RKO (cell line): ENCODE measurements at regions not wholly inside any gene's neighbourhood (a gene's known extent, or its start where the extent isn't known, plus 50 kb on each side); places are given as distances from the start of the nearest gene placed in this dataset.
"Not testable (repeated sequence)": the region's sequence is repeated elsewhere in the genome, so short reads cannot be mapped to it uniquely, and the experiment has no call there.

Experiments
- DNase-seq: peaks from one replicate; pipeline ENCODE4 v3.0.0-alpha.2; 2016; ENCODE audit warnings: low spot score

DNA sequence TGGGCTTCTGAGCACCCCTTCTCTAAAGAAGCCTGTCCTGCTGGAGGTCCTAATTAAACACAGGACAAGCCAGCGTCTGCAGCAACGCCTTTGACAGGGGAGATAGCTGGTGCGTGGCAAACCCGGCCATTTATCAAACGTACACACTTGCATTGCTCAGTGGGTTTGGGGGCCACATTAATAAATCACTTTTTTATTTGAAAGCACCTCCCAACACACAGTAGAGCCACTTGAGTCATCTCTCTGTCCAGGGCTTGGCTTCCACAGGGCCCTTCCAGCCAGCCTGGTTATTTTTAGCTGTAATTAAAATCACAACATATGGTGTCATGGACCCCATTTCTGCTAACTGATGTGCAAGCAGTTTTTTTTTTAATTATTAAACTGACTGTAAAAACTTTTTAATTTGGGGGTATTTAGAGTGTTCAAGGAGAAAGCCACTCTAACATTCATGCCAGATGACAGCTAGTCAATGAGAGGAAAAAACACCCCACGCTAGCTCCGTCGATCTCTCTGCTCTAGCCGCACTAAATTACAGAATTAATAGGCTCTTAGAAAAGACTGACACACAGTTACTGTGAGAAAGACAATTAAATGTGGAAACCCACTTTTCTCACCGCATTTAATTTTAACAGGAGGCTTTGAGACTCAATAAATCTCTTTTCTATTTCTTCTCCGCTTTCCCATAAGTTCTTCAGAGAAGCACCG lies 201.0 kb upstream of the WSCD1 start:
- DNase-seq = no peak

DNA sequence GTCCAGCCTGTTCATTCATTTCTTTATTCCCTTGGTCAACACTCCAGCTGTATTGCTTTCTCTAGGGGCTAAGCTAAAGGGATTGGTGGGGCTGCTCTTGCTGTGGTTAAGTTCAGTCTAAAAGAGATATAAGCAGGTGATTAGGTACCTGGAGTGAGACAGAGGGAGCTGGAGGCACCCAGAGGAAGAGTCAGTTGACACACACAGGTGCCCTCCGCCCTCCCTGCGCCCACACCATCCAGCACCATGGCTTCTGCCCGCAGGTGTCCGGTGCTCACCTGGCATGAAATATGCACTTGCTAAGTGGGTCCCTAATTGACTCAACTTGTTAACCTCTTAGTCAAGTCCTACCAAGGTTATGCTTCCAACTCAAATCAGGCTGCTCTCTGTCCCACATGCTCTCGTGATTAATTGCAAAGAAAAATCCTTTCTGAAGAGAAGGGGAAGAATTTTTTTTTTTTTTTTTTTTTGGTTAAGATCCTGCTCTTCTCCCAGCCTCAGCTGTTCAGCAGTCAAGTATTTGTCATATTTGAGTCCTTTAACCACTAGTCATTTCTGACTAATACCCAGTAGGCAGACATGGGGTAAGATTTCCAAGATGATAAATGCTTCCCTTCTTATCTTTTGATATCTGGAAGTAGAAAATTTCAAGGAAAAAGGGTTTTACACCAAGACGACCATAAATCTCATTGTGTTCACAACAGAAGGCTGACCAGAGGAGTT lies 199.8 kb upstream of the WSCD1 start:
- DNase-seq = peak; percentile 32

DNA sequence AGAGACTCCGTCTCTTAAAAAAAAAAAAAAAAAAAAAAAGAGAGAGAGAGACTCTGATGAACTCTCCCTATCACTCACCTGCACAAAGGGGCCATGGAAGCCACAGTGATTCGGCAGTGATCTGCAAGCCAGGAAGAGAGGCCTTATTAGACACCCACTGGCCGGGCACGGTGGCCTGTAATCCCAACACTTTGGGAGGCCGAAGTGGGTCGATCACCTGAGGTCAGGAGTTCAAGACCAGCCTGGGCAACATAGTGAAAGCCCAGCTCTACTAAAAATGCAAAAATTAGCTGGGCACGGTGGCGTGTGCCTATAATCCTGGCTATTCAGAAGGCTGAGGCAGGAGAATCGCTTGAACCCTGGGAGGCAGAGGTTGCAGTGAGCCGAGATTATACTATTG lies 198.5 kb upstream of the WSCD1 start:
- DNase-seq = no peak

DNA sequence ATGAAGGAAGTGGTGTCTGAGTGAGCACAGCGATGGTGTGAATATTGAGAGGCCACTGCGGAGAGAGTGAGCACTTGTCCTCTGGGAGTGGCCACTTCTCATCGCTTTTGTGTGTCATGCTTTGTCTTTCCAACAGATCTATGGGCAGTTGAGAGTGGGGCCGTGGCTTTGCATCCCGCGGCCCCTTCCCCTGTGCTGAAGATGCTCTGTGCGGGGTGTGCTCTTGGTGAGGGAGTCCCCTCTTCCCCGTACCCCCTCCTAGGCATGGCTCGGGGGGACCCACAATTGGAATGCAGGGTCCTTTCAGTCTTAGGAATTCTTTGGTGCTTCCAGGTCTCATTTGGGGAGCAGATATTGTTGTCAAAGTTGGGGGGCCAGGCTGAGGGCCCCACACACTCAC lies 197.3 kb upstream of the WSCD1 start:
- DNase-seq = no peak

DNA sequence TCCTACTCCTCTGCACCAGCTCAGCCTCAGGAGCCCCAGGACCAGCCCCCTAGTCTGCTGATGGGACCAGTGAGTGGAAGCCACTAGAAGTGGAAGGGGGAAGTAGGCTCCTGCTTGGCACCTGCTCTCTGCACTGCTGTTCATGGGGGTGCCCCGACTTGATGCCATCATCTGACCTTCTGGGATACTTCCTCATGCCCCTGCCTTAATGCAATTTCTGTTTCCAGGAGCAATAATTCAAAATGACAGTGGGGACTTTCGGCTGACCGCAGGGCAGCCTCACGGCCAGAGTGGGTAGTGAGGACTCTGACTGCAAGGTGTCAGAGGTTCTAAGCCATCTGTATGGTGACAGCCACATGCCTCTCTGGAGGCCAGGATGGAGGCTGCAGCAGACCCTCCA lies 196.4 kb upstream of the WSCD1 start:
- DNase-seq = no peak

DNA sequence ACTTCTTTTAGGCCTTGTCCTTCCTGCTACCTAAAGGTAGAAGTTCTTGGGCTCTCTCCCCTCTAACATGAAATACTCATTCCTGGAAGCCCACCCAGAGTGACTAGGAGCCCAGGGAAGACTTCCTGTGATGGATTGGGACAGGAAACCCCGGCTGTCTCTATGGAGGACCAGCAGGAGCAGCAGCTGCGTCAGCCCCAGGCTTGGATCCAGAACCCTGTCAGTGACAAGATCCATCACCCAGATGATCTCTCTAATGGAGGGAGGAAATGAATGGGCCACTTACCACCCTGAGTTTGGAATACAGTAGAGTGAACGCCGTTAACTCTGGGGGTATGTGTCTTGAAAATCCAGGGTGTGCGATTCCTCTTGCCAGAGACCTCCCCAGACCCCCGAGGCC lies 195.7 kb upstream of the WSCD1 start:
- DNase-seq = no peak

DNA sequence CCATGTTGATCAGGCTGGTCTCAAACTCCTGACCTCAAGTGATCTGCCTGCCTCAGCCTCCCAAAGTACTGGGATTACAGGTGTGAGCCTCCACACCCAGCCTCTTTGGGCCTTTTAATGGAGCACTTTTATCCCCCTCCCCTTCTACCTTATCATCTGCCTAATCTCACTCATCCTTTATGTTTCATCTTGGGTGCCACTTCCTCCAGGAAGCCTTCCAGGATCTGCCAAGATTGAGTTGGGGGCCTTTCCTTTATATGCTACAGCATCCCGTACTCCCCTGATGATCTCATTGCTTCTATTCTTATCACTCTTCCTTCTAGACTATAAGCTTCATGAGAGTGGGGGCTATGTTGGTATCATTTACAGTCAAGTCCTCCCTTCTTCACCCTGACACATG lies 192.8 kb upstream of the WSCD1 start:
- no peak for DNase-seq

DNA sequence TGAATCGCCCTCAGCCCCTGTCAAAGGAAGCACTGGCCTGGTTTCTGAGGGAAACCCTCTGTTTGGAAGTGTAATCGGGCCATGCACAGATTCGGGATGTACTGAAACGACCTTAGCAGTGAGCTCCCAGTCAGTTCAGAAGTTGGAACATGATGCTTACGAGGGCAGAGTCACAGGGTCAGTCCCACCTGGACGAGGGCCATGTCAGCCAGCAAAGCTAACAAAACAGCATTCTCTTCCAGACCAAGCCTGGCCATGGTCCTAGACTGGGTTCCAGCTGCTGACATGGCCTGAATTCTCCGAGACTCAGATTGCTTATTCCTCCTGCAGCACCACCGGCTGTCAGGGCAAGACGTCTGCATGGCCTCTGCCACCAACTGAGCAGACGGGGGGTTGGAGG lies 192.2 kb upstream of the WSCD1 start:
- no peak for DNase-seq

DNA sequence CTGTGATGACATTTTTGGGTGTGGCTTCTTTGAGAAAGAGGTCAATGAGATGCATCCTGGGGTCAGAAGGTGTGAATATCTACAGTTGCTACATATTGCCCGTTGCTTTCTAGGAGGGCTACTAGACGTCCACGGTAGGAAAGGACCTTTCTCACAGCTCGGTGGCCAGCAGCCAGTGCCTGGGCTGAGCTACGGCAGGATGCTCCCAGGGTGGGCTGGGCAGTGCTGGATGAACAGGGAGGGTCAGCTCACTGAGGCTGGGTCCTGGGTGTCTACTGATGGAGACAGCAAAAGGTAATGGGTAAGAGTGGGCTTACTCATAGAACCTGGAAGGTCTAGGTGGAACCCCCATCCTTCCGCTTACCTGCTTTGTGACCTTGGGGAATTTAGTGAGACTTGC lies 188.3 kb upstream of the WSCD1 start:
- DNase-seq = no peak

DNA sequence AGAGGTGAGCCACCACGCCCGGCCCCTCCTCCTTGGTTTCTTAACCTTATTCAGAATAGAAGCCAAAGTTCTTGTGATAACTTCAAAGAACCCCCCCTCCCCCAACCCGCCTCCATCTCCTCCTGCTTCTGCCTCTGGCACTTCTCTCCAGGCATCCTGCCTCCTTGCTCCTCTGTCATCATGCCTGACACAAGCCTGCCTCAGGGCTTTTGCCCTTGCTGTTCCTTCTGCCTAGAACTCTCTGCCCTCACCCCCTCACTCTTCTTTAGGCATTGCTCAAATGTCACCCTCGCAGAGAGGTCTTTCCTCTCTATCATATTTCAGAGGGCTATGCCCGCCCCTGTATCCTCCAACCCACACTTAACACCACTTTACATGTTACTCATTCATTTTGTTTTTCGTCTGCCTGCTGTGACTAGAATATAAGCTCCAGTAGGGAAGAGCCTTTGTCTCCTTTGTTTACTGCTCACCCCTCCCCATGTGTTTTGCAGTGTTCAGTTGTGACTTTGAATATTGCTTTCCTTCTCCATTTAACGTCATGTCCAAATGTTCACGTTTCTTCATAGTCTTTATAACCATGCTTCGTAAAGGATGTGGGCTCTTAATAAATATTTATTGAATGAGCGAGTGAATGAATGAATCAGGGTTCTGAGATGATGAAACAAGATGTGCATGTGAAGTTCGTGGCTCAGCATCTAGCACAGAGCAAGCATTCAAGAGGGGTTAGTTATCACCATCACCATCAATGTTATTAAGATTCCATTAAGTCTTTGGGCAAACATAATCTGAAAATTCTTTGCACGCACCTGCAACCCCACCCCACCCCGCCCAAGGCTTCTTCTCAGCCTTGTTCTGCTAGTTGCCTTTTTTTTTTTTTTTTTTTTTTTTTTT lies 186.2 kb upstream of the WSCD1 start:
- DNase-seq = no peak

DNA sequence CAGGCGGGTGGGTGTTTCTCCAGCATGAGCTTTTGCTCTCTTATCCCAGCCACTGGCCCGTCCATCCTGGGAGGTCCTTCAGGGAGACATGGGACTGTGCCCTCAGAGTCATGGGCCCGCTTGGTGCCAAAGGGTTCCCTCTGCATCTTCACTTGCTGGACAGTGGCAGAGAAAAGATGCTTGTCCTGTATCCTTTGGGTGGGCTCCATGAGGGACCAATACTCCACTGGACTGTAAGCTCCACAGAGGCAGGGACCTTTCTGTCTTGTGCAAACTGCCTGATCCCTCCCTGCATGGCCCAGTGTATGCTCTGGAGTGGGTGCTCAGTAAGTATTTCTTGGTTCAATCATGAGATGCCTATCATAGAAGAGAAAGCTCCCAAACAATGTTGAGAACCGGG lies 184.8 kb upstream of the WSCD1 start:
- no peak for DNase-seq

DNA sequence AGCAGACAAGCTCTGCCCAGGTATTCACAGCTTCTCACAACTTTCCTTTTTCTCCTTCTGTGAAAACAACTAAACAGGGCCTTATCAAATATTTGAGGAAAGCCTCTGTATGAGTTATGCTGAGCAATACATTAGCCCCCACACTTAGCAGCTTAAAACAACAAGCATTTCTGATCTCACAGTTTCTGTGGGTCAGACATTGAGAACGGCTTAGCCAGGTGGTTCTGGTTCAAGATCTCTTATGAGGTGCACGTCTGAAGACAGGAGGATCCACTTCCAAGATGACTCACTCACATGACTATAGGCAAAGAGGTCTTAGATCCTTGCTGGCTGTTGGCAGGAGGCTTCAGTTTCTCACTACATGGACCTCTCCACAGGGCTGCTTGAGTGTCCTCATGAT lies 181.4 kb upstream of the WSCD1 start:
- no peak for DNase-seq

DNA sequence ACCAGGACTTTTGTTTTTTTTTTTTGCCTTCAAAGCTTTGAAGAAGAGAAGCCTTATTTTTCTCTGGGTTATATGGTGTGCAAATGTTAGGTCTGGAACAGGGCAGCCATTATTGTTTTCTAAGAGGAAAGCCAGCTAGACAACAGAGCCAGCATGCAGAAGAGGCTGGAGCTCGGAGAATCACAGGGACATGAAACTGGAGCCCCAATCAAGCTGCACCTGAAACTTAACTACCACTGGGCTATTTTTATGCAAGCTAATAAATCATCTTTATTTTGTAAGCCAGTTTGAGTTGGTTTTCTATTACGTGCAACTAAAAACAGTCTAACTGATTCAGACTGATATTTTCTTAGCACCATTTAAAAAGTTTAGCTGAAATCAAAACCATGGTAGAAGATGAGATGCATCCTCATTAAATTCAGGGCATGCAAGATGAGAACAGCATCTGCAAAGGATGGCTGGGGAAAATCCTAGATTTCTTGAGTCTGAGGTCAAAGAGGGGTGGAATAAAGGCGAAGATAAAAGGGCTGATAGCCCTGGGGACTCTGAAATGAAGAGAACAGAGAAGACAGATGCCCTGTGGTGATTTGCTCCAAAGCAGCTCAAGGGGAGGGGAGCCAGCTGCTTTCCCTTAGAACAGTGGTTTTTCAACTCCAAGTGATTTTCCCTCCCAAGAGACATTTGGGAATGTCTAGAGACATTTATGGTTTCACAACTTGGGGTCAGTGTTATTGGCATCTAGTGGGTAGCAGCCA lies 177.1 kb upstream of the WSCD1 start:
- DNase-seq = no peak

DNA sequence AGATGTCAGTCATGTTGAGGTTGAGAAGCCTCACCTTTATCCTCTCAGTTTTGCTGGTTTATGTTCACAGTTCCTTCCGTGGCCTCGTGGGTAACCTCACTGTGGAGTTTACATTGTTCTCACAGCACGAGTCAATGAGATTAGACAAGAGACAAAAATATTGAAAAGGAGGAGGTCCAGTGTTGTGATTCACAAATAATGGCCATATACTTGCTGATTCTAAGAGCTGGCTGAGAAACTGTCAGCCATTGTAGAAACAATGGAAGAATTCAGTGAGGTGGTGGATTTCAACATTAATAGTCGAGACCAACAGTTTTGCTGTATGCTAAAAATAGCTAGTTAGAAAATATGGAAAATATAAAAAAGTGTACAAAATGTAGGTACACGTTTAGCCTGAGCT lies 176.4 kb upstream of the WSCD1 start:
- DNase-seq = no peak

DNA sequence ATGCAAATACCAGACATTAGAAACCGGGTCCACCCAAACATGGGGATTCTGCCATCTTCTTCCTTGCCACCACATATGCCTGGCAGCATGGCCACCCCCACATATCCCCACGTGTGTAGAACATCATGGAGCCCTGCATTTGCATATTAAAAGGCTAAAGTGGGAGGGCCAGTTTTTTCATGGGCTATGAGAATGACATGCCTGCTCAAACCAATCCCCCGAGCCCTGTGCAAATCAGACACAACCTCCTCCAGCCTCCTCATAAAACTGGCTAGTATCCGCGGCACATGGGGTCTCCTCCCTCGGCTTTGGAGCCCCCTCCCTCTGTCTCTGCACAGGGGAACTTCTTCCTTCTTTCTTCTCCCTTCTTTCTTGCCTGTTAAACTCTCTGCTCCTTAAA lies 174.9 kb upstream of the WSCD1 start:
- DNase-seq = no peak

DNA sequence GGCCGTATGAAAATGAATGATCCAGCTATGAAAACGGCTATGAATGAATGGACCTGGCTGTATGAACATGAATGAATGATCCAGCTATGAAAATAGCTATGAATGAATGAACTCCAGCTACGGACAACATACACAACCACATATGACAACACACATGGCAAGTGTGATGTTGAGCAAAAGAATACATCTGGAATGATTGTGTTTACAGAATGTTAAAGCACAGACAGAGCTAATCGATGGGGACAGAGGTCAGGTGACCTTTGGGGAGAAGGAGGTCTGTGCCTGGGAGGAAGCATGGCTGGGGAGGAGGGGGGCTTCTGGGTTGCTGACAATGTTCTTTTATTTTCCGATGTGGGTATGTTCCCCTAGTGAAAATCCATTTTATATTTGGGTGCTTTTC lies 174.0 kb upstream of the WSCD1 start:
- DNase-seq = no peak

DNA sequence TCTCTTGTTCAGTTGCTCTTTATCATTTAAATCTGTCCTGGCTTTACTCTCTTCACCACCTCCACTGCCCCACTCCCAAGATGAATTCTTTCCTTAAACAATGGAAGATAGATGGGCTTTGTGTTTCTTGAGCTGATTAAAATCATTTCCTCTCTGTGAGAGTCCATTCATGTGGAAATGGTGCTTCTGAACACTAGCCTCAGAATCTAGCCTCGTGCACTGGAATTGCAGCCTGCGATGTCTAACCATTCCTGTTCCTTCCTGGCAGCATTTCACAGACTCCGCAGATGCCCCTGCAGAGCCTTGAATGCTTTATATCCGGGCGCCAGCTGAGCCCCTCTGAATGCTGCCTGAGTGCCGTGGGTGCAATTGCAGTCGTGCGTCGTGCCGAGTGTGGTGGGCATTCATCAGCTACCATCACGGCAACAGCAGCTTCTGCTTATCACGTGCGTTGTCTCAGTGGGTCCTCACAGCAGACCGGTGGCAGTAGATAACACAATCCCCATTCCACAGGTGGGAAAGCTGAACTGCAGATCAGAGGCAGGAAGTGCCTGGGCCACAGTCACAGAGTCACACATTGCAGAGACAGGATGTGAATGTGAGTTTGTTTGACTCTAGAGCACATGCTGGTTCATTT lies 172.8 kb upstream of the WSCD1 start:
- no peak for DNase-seq

DNA sequence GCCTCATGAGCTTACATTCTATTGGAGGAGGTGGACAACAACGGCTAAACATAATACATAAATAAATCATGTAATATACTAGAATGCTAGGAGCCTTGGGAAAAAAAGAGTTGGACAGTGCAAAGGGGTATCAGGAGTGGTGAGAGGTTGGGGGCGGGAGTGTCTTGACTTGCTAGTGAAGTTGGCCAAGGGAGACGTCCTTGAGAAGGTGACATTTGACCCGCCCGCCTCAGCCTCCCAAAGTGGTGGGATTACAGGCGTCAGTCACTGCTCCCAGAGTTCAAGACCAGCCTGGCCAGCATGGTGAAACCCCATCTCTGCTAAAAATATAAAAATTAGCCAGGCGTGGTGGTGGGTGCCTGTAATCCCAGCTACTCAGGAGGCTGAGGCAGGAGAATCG lies 172.2 kb upstream of the WSCD1 start:
- DNase-seq = not testable (repeated sequence)

DNA sequence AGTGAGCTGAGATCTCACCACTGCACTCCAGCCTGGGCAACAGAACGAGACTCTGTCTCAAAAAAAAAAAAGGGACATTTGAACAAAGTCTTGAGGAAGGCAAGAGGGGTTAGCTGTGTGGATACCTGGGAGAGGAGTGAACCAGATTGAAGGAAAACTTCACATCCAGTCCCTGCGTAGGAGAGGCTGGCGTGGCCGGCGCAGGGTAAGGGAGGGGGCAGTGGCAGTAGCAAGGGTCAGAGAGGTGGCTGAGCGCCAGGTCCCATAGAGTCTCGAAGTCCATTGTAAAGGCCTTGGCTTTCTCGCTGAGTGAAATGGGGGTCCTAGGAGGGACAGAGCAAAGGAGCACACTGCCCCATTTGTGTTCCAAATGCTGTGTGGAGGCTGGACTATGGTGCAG lies 171.8 kb upstream of the WSCD1 start:
- no peak for DNase-seq

DNA sequence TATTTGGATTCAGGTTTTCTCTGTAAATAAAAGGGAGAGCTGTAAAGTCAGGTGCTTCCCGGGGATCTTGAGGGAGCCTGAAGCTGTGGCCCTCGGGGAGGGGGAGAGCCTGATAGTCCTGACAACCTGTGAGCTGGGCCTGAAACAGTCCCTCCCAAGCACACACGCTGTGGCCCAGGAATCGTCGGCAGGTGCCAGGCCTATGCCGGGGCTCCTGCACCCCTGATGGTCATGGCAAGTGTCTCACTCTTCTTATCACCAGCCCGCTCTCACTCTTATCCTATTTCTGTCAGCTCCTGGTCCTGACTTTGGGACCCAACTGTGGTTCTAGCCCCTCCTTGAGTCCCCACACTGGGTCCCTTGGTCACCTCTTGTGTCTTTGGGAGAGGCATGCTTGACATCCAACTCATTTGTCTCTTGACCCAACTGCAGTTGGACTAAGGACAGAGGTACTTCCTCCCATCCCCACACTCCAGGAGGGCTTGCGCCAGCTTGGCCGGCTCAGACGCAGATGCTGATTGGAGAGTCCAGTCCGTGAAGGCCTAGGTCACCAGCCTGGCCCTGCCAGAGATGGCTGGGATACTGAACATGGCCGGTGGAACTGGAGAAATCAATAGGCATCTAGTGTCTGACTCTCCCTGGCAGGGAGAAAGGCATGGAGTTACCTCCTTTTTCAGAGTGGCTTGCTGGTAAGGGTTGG lies 170.5 kb upstream of the WSCD1 start:
- DNase-seq = no peak

DNA sequence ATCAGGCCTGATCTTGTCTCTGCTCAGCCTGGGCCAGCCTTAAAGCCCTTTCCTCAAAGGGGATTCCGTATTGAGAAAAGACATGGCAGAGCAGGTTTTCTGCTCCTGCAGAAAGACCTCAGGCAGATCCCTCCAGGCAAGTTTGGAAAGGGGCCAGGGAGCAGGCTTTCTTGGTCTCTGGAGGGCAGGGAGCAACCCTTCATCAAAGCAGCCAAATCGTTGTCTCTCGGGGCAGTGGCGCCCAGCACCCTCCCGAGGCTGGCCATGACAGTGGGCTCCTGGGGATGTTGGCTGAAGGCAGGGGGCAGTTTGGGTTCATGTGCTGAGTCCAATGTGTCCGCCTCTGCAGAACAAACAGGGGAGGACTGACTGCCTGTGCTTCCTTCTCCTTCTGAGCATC lies 168.4 kb upstream of the WSCD1 start:
- no peak for DNase-seq
